ENCODE measurements at regions not wholly inside any gene's neighbourhood (a gene's known extent, or its start where the extent isn't known, plus 50 kb on each side); places are given as distances from the start of the nearest gene placed in this dataset.

- TF ChIP-seq MAX (IDR thresholded peaks at IDR 0.05) (no peak), EP300 (IDR thresholded peaks at IDR 0.05; ENCODE audit: borderline replicate concordance) (no peak)
These were observed 218.0 kb downstream of the TMEM38B start for GRCh38 chr9:105912157-105912862.
